ENCODE measurements at regions not wholly inside any gene's neighbourhood (a gene's known extent, or its start where the extent isn't known, plus 50 kb on each side); places are given as distances from the start of the nearest gene placed in this dataset.

DNA sequence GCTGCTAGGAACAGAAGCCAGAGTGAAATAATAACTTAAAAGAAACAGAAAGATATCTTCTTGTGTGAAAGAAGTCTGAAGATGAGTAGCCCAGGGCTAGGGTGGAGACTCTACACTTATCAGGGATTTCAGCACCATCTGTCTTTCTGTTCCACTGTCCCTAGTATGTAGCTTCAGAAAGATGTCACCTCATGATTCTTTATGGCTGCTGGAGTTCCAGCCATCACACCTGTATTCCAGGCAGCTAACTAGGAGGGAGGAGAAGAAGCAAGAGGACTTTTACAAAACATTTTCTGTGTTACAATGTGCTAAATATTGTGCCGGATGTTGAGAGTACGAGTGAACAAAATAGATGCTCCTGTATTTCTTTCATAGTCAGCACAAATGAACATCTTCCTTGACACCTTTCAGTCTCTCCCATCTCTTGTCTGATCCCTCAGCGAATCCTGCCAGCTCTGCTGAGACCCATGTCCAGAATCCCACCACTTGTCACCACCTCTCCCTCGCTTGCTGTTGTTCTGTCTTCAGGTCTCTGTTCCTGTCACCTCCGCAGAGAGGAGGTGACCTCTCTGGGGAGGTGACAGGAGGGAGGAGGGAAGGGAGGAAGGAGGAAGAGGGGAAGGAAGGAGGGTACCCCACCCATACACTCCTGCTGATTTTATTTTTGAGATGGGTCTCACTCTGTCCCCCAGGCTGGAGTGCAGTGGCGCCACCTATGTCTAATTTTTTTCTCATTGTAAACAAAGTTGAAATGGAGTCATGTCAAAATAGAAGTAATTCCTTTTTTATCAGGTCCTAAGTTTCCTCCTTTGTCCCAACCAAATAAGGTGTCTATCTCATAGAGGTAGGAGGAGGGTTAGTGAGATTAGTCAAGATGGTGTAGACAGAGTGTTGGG, 188.9 kb downstream of the TFAP2C start:
- in situ Hi-C loops (cut with HindIII; ENCODE audit: low pct_unique_long_range_greater_than_20kb, low sequenced_read_pairs), result no loop called here
- no peak for DNase-seq (ENCODE audit: low read depth in 1 of 2, low spot score in 1 of 2)
- TF ChIP-seq JUND (IDR thresholded peaks at IDR 0.05; ENCODE audit: low read depth), result no peak

DNA sequence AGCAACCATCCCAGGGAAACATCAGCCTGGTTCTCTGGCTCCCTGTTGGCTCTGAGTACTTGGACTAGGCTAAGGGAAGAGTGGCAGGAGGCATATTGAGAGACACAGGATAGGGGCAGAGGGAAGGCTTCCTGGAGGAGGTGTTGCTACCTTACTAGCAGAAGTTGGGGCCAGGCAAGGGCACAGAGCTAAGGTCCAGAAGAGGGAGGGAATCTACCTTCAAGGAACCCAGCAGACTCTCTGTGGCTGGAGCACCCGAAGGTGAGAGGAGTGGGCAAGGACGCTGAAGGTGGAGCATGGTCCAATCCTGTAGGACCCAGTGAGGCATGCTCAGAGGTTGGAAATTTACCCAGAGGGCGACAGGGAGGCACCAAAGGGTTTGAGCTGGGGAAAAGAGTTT, 191.9 kb downstream of the TFAP2C start:
- in situ Hi-C loops (cut with HindIII; ENCODE audit: low pct_unique_long_range_greater_than_20kb, low sequenced_read_pairs), result no loop called here
- no peak for TF ChIP-seq JUND (IDR thresholded peaks at IDR 0.05; ENCODE audit: low read depth)
- no peak for DNase-seq (ENCODE audit: low read depth in 1 of 2, low spot score in 1 of 2)

DNA sequence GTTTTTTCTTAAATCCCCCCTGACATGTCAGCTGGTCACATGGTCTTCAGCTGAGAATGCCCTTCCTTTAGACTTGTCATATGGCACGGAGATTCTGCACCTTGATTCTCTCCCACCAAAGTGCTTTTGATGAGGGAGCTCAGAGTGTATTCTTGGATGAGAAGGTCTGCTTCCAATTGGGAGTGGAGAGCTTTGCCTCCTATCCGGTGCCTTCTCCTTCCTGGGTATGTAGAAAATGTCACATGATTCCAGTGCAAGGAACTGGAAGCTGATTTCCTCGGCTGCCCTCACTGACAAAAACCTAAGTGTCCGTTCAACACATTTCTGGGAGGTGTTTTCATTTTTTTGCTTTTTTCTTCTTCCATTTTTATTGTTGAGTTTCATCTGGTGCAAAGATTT, 197.2 kb downstream of the TFAP2C start:
- no peak for DNase-seq (ENCODE audit: low read depth in 1 of 2, low spot score in 1 of 2)
- in situ Hi-C loops (cut with HindIII; ENCODE audit: low pct_unique_long_range_greater_than_20kb, low sequenced_read_pairs), result no loop called here
- TF ChIP-seq JUND (IDR thresholded peaks at IDR 0.05; ENCODE audit: low read depth), result no peak

DNA sequence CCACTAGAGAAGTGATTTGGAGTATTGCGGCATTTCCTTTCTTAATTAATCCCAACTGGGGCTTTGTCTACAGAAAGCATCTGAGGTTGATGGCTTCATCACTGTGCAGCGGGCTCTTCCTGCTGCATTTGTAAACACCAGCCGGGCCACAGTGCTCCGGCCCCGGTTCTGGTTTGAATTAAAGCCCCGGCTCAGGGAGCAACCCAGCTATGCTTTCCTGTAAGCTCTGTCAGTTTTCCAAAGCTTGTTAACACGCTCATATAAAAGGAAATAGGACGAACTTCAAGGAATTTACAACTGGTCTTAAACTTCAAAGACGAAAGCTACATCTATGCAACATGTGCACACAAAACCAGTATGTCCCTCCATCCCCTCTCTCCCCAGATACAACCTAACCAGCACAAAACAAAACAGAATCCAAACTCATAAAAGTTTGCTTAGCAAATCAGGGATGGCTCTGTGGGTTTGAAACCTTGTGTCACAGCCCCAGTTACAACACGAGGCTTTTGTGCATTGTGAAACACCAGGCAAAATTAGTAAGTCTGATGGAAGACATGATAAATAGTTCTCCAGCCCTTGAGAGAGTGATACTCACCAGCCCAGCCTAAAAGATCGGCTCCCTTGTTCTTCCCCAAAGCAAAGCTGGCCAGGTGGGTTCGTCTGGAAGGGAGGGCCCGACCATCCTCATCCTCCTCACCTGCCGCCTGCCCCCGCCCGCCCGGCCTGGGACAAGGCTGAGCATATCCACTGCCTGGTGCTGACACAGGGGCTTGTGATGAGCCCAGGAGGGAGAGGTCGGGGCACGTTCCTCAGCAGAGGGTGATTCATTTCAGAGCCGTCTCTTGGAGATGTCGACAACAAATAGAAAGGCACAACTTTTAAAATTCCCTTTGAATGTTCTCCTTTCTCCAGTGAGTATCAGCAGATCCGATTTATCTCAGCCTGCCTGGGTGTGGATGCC, 197.9 kb downstream of the TFAP2C start:
- in situ Hi-C loops (cut with HindIII; ENCODE audit: low pct_unique_long_range_greater_than_20kb, low sequenced_read_pairs), result no loop called here
- TF ChIP-seq JUND (IDR thresholded peaks at IDR 0.05; ENCODE audit: low read depth), result no peak
- DNase-seq (ENCODE audit: low read depth in 1 of 2, low spot score in 1 of 2), result no peak

DNA sequence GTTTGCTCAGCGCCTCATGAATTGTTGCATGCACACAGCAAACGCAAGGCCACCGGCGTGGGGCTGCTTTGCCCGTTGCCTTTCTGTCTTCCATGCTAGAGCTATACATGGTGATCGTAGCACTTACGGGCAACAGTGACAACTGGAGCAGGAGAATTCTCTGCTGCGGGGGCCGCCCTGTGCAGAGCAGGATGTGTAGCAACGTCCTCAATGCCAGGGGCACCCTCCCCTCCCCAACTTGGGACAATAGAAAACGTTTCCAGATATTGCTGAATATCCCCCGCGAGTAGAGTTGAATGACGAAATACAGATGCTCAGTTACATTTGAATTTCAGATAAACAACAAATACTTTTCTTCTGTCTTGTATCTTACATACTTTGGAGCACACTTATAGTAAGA, 198.7 kb downstream of the TFAP2C start:
- TF ChIP-seq JUND (IDR thresholded peaks at IDR 0.05; ENCODE audit: low read depth), result no peak
- in situ Hi-C loops (cut with HindIII; ENCODE audit: low pct_unique_long_range_greater_than_20kb, low sequenced_read_pairs), result no loop called here
- DNase-seq (ENCODE audit: low read depth in 1 of 2, low spot score in 1 of 2), result no peak

DNA sequence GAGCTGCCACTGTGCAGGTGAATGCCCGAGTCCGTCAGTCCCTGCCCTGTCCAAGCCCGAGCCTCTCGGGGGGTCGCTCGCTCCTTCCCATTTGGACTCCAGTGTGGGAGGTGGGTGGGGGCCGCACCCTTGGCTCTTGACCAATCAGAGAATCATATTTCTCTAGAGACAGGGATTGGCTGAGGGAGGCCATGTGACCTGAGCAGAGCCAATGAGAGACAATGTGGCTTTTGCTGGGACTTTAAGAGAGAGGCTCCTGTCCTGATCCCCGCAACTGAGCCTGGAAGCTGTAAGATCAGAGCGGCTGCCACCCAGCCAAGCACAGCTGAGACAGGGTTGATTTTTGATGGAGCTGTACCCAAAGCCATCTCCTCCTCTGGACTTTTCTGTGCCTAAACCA, 199.3 kb downstream of the TFAP2C start:
- no peak for TF ChIP-seq JUND (IDR thresholded peaks at IDR 0.05; ENCODE audit: low read depth)
- in situ Hi-C loops (cut with HindIII; ENCODE audit: low pct_unique_long_range_greater_than_20kb, low sequenced_read_pairs), result no loop called here
- peak in 1 of 2 experiments; percentile 43 for DNase-seq (ENCODE audit: low read depth in 1 of 2, low spot score in 1 of 2)

DNA sequence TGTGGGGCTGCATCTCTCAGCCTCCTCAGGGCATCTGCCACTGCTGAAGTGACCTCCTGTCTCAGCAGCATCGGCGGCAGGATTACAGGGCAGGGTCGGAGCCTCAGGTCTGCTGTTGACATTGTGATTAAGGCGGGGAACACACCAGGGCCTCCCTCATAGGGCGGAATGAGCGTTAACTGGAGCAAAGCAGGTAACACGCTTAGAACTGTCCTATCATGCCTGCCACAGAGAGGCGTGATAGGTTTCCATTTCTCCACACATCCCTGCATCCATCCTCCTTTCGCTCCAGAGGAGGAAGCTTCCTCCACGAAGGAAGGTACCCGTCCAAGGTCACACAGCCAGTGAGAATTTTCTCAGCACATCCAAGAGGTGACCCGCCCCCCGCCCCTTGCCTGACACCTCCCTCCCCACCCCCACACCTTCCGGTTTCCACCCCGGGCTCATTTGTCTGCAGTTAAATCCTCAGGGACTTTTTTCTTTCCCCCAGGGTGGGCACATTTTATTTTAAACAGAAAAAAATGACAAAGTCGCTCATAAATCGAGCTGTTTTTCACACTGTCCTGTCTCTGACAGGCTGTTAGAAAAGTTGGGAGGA, 200.8 kb downstream of the TFAP2C start:
- no peak for TF ChIP-seq JUND (IDR thresholded peaks at IDR 0.05; ENCODE audit: low read depth)
- in situ Hi-C loops (cut with HindIII; ENCODE audit: low pct_unique_long_range_greater_than_20kb, low sequenced_read_pairs), result no loop called here
- DNase-seq (ENCODE audit: low read depth in 1 of 2, low spot score in 1 of 2), result peak; percentile 28 to 74

DNA sequence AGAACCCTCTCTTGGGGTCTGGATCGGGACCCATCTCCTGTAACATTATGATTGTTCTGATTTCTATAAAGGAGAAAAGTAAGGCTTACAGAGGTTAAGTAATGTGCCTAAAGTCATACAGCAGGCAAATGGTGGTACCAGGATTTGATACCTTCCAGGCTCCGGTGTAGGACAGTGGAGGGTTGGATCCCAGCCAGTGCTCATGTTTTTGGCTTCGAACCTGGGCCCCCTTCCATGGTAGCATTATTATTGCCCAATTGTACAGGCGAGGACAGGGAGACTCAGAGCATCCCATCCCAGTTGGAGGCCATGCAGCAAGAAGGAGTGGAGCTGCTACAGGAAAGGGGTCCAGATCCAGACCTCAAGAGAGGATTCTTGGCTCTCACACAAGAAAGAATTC, 202.7 kb downstream of the TFAP2C start:
- in situ Hi-C loops (cut with HindIII; ENCODE audit: low pct_unique_long_range_greater_than_20kb, low sequenced_read_pairs), result no loop called here
- DNase-seq (ENCODE audit: low read depth in 1 of 2, low spot score in 1 of 2), result no peak
- TF ChIP-seq JUND (IDR thresholded peaks at IDR 0.05; ENCODE audit: low read depth), result no peak

DNA sequence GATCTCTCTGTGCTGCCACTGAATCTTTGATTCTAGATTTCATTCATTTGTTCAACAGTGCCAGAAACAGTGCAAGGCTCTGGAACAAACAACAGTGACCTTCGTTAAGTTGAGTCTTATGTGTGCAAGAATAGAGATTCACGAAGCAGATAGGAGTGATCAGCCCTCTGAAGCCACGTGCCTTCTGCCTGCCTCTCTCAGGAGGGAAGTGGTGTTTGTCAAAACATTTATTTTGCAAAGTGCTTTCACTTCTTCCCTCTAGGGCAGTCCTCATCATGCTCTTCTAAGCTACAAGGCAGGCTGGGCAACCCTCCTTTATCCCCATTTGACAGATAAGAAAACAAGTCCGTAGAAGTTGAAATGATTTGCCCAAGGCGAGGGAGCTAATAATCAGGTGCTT, 204.3 kb downstream of the TFAP2C start:
- in situ Hi-C loops (cut with HindIII; ENCODE audit: low pct_unique_long_range_greater_than_20kb, low sequenced_read_pairs), result no loop called here
- no peak for TF ChIP-seq JUND (IDR thresholded peaks at IDR 0.05; ENCODE audit: low read depth)
- DNase-seq (ENCODE audit: low read depth in 1 of 2, low spot score in 1 of 2), result no peak

DNA sequence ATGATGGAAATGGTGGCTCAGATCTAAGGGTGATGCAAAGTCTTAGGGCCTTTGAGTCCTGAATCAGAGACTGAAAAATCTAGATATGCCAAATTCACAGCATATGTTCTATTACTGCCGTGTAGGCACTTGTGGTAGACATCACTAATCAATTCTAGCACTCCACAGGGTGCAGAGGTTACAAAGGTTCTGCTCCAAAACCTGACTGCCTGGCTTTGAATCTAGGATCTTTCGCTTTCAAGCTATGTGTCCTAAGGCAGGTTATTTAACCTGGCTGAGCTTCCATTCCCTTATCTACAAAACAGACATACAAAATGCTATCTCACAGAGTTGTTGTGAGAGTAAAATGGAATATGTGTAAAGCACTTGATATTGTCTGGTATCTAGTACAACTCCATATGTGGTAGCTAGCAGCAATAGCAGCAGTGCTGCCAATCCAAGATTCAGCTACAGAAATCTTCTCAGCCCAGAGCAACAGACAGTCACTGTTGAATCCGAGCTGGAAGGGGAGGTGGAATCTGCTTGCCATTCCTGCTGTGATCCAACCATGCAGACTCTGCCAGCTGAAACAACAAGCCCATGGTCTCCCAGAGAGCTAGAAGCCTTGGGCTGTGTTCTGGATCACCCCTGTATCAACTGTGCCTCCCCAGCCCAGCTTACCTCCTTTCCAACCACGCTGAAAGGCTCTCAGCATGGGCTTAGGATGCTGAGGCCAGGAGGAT, 206.9 kb downstream of the TFAP2C start:
- no peak for DNase-seq (ENCODE audit: low read depth in 1 of 2, low spot score in 1 of 2)
- in situ Hi-C loops (cut with HindIII; ENCODE audit: low pct_unique_long_range_greater_than_20kb, low sequenced_read_pairs), result no loop called here
- TF ChIP-seq JUND (IDR thresholded peaks at IDR 0.05; ENCODE audit: low read depth), result no peak

DNA sequence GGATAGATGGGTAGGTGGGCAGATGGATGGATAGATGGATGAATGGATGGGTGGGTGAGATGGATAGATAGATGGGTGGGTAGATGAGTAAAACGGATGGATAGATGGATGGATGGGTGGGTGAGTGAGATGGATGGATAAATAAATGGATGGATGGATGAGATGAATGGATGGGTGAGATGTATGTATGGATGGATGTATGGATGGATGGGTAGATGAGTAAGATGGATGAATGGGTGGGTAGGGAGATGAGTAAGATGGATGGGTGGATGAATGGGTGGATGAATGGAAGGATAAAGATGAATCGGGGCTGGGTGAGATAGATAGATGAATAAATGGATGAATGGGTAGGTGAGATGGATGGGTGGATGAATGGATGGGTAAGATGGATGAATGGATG, 210.1 kb downstream of the TFAP2C start:
- TF ChIP-seq JUND (IDR thresholded peaks at IDR 0.05; ENCODE audit: low read depth), result no peak
- in situ Hi-C loops (cut with HindIII; ENCODE audit: low pct_unique_long_range_greater_than_20kb, low sequenced_read_pairs), result no loop called here
- no peak for DNase-seq (ENCODE audit: low read depth in 1 of 2, low spot score in 1 of 2)

DNA sequence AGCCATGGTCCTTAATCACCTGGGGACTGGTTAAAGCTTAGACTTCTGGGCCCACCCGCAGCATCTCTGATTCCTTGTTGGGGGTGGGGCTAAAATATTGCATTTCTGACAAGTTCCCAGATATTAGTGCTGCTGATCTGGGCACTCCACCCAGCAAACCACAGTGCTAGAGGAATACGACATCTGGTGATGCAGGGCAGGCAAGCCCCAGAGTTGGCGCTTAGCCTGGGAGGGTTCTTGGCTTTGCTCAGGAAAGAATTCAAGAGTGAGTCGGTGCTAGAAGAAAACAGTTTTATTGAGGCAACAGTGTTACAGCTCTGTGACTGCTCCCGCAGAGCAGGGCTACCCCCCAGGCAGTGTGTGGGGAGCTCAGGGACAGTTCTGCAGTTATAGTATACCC, 210.7 kb downstream of the TFAP2C start:
- in situ Hi-C loops (cut with HindIII; ENCODE audit: low pct_unique_long_range_greater_than_20kb, low sequenced_read_pairs), result no loop called here
- no peak for DNase-seq (ENCODE audit: low read depth in 1 of 2, low spot score in 1 of 2)
- TF ChIP-seq JUND (IDR thresholded peaks at IDR 0.05; ENCODE audit: low read depth), result no peak
